CD4-positive, alpha-beta T cell treated with Interleukin-15 for 1 hour (primary cell): ENCODE measurements at regions not wholly inside any gene's neighbourhood (a gene's known extent, or its start where the extent isn't known, plus 50 kb on each side); places are given as distances from the start of the nearest gene placed in this dataset.

ENCODE experiments used
- DNase-seq: peaks from one replicate; pipeline ENCODE4 v3.0.0-alpha.2; 2020

DNA sequence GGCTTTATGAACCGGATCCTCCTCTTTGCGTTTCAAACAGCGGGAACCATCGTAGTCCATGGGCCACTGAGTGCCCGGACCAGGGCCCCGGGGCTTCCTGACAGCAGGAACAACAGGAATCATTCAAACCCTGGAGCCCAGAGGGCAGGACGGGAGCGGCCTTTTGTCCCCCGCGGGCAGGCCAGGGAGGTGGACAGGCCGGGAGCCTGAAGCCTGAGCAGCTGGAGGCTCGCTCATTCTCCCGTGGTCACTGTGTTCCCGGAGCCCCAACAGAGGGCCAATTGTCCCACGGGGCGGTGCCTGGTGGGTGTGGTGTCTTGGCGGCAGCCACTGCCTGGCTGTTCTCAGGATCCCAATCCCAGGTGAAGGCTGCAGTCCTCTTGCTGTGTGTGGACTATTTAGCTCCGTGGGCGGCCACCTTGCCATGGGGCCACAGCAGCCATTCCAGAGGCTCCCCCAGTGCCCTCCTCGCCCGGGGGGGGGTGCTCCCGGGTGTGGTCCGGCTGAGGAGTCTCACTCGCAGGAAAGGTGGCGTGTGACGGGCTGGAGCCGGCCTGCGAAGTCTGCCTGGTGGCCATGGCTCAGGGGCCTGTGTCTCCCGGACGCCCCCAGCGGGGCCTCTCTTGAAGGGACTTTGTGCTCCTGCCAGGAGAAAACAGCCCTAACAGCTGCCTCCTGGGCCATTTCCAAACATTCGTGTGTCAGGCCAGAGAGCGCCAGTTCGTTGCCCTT, 77.2 kb upstream of the BHLHE23 start:
- DNase-seq = peak; percentile 15

DNA sequence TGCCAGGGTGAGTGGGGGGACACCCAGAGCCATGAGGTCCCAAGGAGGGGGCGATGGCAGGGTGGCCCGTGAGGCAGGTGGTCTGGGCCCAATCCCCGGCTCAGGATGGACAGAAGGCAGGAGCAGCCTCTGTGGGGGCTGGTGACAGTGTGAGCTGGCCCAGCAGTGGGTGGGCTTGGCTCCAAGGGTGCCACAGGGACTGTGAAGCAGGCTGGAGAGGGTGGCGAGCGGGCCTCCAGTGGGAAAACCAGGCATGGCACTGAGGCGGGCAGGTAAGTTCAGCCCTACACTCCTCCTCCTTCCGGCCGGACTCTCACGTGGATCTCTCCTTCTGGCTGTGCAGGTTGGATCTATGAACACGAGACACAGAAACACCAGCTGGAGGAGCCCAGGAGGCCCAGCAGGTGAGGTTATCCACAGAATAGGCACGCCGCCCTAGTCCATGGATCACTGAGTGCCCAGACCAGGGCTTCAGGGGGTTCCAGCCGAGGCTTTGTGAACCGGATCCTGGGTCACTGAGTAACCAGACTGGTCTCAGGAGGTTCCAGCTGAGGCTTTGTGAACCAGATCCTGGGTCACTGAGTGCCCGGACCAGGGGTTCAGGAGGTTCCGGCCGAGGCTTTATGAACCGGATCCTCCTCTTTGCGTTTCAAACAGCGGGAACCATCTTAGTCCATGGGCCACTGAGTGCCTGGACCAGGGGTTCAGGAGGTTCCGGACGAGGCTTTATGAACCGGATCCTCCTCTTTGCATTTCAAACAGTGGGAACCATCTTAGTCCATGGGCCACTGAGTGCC, 76.4 kb upstream of the BHLHE23 start:
- DNase-seq = no peak

DNA sequence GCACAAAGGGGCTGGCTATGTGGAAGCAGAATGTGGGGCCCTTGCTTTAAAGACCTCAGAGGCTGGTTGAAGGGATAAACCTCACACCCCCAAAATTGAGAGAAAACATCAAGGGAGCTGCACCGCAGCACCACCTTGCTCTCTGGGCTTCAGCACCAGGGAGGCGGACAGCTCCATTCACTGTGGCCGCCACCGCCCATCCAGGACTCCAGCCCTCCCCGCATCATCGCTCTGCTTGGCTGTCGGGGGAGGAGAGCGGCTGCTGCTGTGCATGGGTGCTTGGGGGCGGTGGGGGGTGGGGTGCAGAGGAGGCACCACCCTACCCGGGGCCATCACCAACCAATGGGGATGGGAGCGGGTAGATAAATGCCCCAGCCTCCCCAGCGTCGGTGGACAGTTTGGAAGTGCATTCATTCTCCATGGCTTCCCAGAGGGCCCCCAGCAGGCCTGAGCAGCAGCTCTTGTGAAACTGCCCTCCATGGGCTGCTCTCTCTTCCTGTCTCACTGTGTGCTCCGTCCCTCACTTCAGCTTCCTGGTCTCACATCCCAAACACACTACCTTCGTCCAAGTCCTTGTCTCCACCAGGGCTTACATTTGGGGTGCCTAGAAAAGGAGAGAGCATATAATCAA, 75.7 kb upstream of the BHLHE23 start:
- DNase-seq = no peak

DNA sequence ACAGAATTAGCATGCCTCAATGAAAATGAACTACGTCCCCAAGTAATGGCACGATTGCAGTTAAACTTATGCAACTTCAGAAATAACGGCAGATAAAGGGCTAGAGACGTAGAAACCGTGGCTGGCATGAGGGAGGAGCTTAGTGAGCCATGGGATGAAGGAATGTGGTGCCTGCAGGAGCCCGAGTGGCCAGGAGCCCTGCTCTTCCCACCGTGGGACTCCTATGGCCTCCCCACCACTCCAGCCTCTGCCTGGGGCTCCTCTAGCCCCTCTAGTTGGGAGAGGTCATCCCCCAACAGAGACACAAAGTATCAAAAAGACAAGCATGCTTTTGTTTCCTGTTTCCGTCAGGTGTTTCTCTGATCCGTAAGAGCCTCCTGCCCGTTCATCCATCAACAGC, 75.1 kb upstream of the BHLHE23 start:
- DNase-seq = no peak

- peak; percentile 2 for DNase-seq
Measured at GRCh38 chr20:63081351-63081750, 74.6 kb upstream of the BHLHE23 start.

DNA sequence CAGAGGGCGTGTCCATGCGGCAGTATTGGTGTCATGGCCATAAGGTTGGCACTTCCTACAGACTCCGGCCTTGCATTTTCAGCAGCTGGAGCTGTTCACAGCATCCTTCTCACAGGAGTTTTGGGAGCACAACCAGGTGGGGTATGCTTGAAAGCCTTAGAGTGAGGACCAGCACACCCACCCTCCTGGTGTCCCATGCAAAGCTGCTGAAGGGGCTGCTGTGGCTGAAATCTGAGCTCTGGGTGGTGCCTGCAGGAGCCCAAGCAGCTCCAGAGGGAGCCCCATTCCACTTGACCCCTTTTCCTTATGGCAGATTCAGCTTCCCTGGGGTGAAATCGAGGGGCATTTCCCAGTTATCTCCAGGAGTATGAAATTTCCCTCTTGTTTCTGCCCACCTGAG, 74.0 kb upstream of the BHLHE23 start:
- peak; percentile 7 for DNase-seq

DNA sequence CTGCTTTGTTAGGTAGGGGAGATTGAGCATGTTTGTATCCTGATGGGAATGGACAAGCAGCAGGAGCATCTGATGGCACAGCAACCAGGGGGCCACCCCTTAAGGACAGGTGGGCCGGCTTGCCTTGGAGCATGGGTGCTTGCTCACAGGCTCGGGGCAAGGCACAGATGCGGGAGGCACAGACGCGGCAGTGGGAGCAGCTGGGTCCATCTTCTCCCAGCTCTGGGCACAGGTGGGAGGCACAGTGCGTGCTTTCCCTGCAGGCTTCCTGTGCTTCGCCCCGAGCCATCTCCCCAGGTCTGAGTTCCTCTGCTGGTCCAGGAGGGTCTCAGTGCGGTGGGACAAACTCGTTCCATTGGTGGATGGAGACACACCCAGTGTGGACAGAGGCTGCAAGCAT, 73.6 kb upstream of the BHLHE23 start:
- DNase-seq = peak; percentile 4

DNA sequence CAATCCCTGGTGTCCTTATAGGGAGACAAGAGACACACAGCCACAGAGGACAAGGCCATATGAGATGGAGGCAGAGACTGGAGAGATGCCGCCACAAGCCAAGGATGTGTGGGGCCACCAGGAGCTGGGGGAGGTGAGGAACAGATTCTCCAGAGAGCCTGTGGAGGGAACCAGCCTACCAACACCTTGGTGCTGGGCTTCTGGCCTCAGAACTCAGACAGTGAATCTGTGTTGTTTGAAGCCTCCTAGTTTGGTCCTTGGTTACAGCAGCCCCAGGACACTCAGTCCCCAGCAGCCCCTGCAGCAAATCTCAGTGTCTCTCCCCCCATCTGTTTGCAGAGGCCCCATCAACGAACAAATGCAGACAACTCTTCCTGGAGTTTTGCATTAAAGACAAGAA, 73.2 kb upstream of the BHLHE23 start:
- peak; percentile 14 for DNase-seq

DNA sequence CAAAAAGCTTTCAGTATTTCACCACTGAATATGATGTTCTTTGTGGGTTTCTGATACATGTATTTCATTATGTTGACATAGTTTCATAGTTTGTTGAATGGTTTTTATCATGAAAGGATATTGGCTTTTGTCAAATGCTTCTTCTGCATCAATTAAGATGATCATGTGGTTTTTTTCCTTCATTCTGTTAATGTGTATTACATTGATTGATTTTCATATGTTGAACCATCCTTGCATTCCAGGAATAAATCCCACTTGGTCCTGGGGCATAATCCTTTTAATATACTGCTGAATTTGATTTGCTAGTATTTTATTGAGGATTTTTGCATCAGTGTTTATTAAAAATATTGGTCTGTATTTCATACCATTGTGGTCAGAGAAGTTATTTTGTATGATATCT, 70.9 kb upstream of the BHLHE23 start:
- DNase-seq = no peak

- no peak for DNase-seq
Measured at GRCh38 chr20:63076421-63076820, 69.7 kb upstream of the BHLHE23 start.

GRCh38 chr20:63074631-63075030, 67.9 kb upstream of the BHLHE23 start:
- DNase-seq = no peak

GRCh38 chr20:63074182-63074581, 67.4 kb upstream of the BHLHE23 start:
- peak; percentile 2 for DNase-seq

DNA sequence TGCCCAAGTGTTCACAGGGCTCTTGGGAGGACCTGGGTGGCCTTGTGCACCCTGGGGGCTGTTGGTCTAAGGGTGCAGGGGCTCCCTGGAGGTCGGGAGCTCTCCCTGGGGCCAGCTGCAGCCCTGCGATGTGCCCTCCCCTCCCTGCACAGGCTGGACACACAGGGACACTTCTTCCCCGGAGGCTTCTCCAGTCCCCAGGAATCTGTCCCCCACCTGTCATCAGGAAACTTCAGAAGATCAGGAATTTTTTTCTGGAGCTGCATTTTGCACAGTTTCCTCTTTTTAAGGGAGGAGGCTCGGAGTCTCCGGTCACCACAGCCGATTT, 66.9 kb upstream of the BHLHE23 start:
- peak; percentile 15 for DNase-seq

GRCh38 chr20:63072991-63073737, 66.4 kb upstream of the BHLHE23 start:
- DNase-seq = peak; percentile 6

DNA sequence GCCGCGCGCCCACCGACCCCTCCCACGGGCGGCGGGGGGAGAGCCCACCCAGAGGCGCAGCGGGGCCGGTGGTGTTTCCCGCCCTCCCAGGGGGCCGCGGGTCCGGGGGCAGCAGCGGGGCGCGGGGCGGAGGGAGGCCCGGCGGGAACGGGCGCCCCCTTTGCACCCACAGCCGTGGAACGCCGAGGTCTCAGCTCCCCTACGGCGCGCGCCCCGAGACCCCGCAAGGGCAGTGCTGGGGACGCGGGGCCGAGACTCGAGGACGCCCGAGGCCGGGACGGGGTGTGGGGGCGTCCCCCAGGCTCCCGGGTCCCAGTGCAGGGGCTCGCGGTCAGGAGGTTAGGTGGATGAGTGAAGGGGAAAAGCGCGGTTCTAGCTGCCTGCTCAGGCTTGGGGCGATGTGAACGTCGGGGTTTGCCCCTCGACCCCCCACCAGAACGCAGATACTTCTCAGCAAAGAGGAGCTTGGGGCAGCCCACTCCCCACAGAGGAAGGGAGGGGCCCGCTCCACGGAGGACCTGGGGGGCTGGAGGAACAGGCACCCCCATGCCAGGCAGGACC, 65.5 kb upstream of the BHLHE23 start:
- peak; percentile 5 for DNase-seq

- DNase-seq = peak; percentile 18
Measured at GRCh38 chr20:63071541-63072181, 64.9 kb upstream of the BHLHE23 start.

- no peak for DNase-seq
Measured at GRCh38 chr20:63070771-63071540, 64.2 kb upstream of the BHLHE23 start.

DNA sequence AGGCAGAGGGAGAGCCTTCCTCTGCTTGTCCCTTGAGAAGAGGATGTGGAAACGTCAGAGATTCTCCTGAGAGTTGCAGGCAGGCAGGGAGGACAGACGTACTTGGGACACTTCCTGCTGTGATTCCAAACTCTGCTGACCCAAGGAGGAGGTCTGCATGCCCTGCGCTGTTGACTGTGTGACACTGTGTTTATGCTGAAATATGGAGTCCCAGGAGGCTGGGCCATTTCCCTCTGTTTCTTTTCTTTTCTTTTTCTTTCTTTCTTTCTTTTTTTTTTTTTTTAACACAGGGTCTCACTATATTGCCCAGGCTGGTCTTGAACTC, 63.5 kb upstream of the BHLHE23 start:
- DNase-seq = peak; percentile 2

DNA sequence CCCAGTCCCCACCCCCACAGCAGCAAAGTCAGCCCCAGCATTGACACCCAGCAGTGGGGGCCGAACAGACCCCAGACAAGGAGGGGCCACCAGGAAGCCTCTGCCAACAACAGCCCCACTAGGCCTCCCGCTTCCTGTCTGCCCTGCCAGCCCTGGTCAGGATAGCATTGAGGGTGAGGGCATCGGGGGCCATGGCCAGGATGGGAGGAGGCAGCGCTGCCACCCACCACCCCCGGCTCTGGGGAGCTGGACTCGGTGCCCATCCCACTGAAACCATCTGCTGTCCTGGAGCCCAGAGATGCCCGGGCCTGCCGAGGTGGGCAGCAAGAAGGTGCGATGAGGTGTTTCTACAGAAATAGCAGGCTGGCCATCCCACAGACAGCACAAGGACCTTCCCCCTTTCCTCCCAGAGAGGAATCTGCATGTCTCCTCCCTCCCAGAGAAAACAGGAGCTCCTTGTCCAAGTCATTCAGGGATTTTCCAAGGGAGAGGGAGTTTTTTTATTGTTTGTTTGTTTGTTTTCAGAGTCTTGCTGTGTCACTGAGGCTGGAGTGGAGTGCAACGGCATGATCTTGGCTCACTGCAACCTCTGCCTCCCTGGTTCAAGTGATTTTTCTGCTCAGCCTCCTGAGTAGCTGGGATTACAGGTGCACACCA, 62.1 kb upstream of the BHLHE23 start:
- peak; percentile 6 for DNase-seq

DNA sequence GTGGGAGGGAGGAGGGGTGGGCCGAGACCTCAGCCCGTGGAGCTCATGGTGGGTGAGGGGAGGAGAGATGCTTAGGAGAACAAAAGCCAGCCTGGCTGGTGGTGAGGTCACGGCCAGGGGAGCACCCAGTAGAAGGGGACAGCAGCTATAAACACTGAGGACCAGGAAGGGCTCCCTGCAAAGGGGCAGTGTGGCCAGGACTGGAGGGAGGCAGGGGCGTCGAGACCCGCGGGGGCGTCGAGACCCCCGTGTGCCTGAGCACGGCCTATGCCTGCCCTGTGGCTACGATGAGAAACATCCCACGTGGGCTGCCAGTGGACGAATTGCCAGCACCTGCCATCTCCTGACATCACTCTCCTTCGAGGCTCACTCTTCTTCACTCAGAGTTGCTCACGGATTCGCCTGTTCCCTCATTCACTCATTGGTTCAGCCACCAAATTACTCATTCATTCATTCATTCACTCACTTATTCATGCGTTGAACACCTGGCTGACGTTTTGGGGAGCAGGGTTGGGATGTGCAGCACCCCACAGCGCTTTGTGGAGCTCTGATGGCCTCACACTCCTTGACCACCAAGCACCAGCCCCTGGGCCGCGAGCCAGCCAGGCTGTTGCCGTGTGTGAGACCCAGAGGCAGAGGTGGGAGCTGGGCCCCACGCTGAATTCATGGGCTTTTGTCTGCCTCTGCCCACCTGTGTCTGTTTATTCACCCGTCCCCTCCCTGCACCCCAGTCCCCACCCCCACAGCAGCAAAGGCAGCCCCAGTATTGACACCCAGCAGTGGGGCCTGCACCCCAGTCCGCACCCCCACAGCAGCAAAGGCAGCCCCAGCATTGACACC, 61.2 kb upstream of the BHLHE23 start:
- no peak for DNase-seq
